ENCODE measurements at regions not wholly inside any gene's neighbourhood (a gene's known extent, or its start where the extent isn't known, plus 50 kb on each side); places are given as distances from the start of the nearest gene placed in this dataset.

GRCh38 chr6:160899671-160900430, 91.7 kb upstream of the MAP3K4 start:
- H3K9me3 ChIP-seq (ENCODE audit: low read length), result no peaks in the 10 kb centered on the region
- H3K9ac ChIP-seq (ENCODE audit: low read length), result no peak overlapping the region
- no peak overlapping the region for H3K4me3 ChIP-seq (ENCODE audit: low read length)
- no peak overlapping the region for H3K27ac ChIP-seq (ENCODE audit: low read length)
- TF ChIP-seq EP300 (conservative IDR thresholded peaks at IDR 0.05; ENCODE audit: poor library complexity, severe bottlenecking) (no peak), MXI1 (conservative IDR thresholded peaks at IDR 0.05; ENCODE audit: poor library complexity, severe bottlenecking) (no peak), REST (IDR thresholded peaks at IDR 0.05; ENCODE audit: borderline replicate concordance) (no peak), RAD21 (conservative IDR thresholded peaks at IDR 0.05) (no peak), POLR2AphosphoS5 (IDR thresholded peaks at IDR 0.05) (no peak), TAF1 (IDR thresholded peaks at IDR 0.05; ENCODE audit: low read depth) (no peak), EZH2 (IDR thresholded peaks at IDR 0.05; ENCODE audit: borderline replicate concordance, insufficient read depth, low read length, poor library complexity, severe bottlenecking) (no peak), CTCF (IDR thresholded peaks at IDR 0.05; ENCODE audit: poor library complexity, severe bottlenecking) (no peak), SMC3 (conservative IDR thresholded peaks at IDR 0.05; ENCODE audit: poor library complexity) (no peak)
- H3K4me2 ChIP-seq (ENCODE audit: low read length), result no peak overlapping the region
- H3K79me2 ChIP-seq (replicated peaks; ENCODE audit: insufficient read depth, low read length), result no peaks in the 10 kb centered on the region
- no peaks in the 10 kb centered on the region for H4K20me1 ChIP-seq (ENCODE audit: insufficient read depth)
- no peaks in the 10 kb centered on the region for H3K9me2 ChIP-seq (ENCODE audit: insufficient read depth, low read length)
- H2AFZ ChIP-seq (ENCODE audit: low read depth, low read length), result no peak overlapping the region
- H3K27me3 ChIP-seq (ENCODE audit: insufficient read depth, low read depth, low read length), result no peaks in the 10 kb centered on the region
- no peaks in the 10 kb centered on the region for H3K36me3 ChIP-seq (ENCODE audit: insufficient read depth, low read length)
- H3F3A ChIP-seq (ENCODE audit: insufficient read depth, low read length, poor library complexity, severe bottlenecking), result no peaks in the 10 kb centered on the region

- H3F3A ChIP-seq (ENCODE audit: insufficient read depth, low read length, poor library complexity, severe bottlenecking), result no peaks in the 10 kb centered on the region
These were observed 79.6 kb upstream of the MAP3K4 start for GRCh38 chr6:160911949-160912348.

More at GRCh38 chr6:160911949-160912348, 79.6 kb upstream of the MAP3K4 start:
- Histone ChIP-seq H3K79me2 (replicated peaks; ENCODE audit: insufficient read depth, low read length) (no peaks in the 10 kb centered on the region), H3K9me3 (ENCODE audit: low read length) (no peaks in the 10 kb centered on the region), H3K4me2 (ENCODE audit: low read length) (no peak overlapping the region), H3K36me3 (ENCODE audit: insufficient read depth, low read length) (no peaks in the 10 kb centered on the region), H2AFZ (ENCODE audit: low read depth, low read length) (no peak overlapping the region), H4K20me1 (ENCODE audit: insufficient read depth) (no peaks in the 10 kb centered on the region), H3K4me3 (ENCODE audit: low read length) (no peak overlapping the region), H3K27ac (ENCODE audit: low read length) (no peak overlapping the region), H3K9me2 (ENCODE audit: insufficient read depth, low read length) (no peaks in the 10 kb centered on the region), H3K9ac (ENCODE audit: low read length) (no peak overlapping the region), H3K27me3 (ENCODE audit: insufficient read depth, low read depth, low read length) (no peaks in the 10 kb centered on the region)
- TF ChIP-seq EZH2 (IDR thresholded peaks at IDR 0.05; ENCODE audit: borderline replicate concordance, insufficient read depth, low read length, poor library complexity, severe bottlenecking), result no peak
- TF ChIP-seq MXI1 (conservative IDR thresholded peaks at IDR 0.05; ENCODE audit: poor library complexity, severe bottlenecking), result no peak
- no peak for TF ChIP-seq CTCF (IDR thresholded peaks at IDR 0.05; ENCODE audit: poor library complexity, severe bottlenecking)
- no peak for TF ChIP-seq REST (IDR thresholded peaks at IDR 0.05; ENCODE audit: borderline replicate concordance)

Data from neural cell (in vitro differentiated cells).